ENCODE measurements at regions not wholly inside any gene's neighbourhood (a gene's known extent, or its start where the extent isn't known, plus 50 kb on each side); places are given as distances from the start of the nearest gene placed in this dataset.

DNA sequence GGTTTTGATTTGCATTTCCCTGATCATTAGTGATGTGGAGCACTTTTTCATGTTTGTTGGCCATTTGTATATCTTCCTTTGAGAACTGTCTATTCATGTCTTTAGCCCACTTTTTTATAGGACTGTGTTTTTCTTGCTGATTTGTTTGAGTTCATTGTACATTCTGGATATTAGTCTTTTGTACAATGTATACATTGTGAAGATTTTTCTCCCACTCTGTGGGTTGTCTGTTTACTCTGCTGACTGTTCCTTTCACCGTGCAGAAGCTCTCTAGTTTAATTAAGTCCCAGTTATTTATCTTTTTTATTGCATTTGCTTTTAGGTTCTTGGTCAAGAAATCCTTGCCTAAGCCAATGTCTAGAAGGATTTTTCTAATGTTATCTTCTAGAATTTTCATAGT, 91.1 kb upstream of the ATP11B start:
- Histone ChIP-seq H3K27me3 (ENCODE audit: control insufficient read depth, insufficient read depth, low read length) (peaks cover 9% of the 10 kb centered on the region), H3K9me3 (ENCODE audit: control insufficient read depth, insufficient read depth, low read length) (no peaks in the 10 kb centered on the region), H3K4me3 (ENCODE audit: low read depth, low read length) (no peak overlapping the region), H3K27ac (ENCODE audit: low read depth, low read length) (no peak overlapping the region)
- POLR2A ChIA-PET: no interaction called here
- DNase-seq (ENCODE audit: low read depth, low spot score): no peak
- TF ChIP-seq, protein P1, sequence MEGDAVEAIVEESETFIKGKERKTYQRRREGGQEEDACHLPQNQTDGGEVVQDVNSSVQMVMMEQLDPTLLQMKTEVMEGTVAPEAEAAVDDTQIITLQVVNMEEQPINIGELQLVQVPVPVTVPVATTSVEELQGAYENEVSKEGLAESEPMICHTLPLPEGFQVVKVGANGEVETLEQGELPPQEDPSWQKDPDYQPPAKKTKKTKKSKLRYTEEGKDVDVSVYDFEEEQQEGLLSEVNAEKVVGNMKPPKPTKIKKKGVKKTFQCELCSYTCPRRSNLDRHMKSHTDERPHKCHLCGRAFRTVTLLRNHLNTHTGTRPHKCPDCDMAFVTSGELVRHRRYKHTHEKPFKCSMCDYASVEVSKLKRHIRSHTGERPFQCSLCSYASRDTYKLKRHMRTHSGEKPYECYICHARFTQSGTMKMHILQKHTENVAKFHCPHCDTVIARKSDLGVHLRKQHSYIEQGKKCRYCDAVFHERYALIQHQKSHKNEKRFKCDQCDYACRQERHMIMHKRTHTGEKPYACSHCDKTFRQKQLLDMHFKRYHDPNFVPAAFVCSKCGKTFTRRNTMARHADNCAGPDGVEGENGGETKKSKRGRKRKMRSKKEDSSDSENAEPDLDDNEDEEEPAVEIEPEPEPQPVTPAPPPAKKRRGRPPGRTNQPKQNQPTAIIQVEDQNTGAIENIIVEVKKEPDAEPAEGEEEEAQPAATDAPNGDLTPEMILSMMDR (IDR thresholded peaks at IDR 0.05; ENCODE audit: low read depth, low read length): no peak
- CTCF ChIA-PET: no interaction called here

DNA sequence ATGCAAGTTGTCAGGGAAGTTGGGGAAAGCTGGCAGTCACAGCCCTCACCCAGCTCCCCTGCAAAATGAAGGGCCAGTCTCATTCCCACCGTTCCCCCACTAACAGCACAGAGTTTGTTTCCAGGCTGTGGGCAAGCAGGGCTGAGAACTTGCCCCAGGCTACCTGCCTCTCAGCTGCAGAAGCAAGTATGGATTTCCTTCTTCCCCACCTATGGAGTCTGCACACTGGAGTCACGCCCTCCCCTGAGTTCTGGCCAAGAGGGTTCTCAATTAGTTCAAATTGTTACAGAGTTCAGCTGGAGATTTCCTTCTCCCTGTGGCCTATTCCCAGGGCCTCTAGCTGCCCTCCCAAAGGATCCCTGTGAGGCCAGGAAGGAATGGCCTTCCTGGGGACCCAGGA, 90.1 kb upstream of the ATP11B start:
- ChIA-PET CTCF (interaction anchor here (0.7 to 1.7 kb wide), 2 partner anchors 10 to 20 kb away, joined by 5 to 6 read pairs; no protein-coding TSS in a partner anchor), POLR2A (no interaction called here)
- TF ChIP-seq, protein P1 (IDR thresholded peaks at IDR 0.05; ENCODE audit: low read depth, low read length): no peak
- Histone ChIP-seq H3K27ac (ENCODE audit: low read depth, low read length) (no peak overlapping the region), H3K27me3 (ENCODE audit: control insufficient read depth, insufficient read depth, low read length) (no peaks in the 10 kb centered on the region), H3K9me3 (ENCODE audit: control insufficient read depth, insufficient read depth, low read length) (no peaks in the 10 kb centered on the region), H3K4me3 (ENCODE audit: low read depth, low read length) (no peak overlapping the region)
- no peak for DNase-seq (ENCODE audit: low read depth, low spot score)

DNA sequence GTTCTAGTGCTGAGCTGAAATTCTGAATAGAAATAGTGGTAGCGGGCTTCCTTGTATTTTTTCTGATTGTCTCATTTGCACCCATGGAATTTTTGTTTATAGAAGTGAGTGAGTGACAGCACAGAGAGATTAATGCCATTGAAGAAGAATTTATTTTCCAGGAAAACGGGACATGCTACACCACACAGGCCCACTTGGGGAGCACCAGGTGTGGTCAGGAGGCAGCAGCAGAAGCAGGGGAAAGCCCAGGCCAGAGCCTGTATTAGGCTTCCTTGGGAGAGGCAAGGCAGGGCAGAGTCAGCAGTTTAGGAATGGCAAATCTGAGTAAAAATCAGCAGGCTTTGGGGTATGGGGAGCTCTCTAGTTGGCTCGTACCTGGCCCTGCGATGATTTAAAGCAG, 88.4 kb upstream of the ATP11B start:
- TF ChIP-seq, protein P1 (IDR thresholded peaks at IDR 0.05; ENCODE audit: low read depth, low read length): no peak
- CTCF ChIA-PET: interaction anchor here (1.7 kb wide), 1 partner anchor 9 kb away, joined by 6 read pairs; no protein-coding TSS in a partner anchor
- Histone ChIP-seq H3K27me3 (ENCODE audit: control insufficient read depth, insufficient read depth, low read length) (no peaks in the 10 kb centered on the region), H3K4me3 (ENCODE audit: low read depth, low read length) (no peak overlapping the region), H3K27ac (ENCODE audit: low read depth, low read length) (no peak overlapping the region), H3K9me3 (ENCODE audit: control insufficient read depth, insufficient read depth, low read length) (no peaks in the 10 kb centered on the region)
- POLR2A ChIA-PET: no interaction called here
- no peak for DNase-seq (ENCODE audit: low read depth, low spot score)

DNA sequence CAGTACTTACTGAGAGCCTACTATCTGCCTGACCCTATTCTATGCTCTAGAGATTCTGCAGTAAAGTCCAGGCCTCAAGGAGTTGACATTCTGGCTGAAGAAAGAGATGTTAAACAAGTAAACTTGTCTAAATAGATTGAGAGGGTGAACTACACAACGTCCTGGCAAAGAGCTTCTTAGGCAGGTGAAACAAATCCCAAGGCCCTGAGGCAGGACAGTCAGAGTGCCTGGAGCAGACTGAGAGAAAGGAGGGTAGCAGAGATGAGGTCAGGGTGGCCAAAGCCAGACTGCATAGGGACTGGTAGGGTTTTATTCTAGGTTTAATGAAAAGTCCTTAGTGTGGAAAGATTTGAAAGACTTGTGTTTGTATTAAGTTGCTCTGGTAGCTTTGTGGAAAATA, 84.5 kb upstream of the ATP11B start:
- CTCF ChIA-PET: interaction anchor here (0.6 to 2.5 kb wide), 6 partner anchors 13 to 1000 kb away, joined by 3 to 10 read pairs (median 4); no protein-coding TSS in a partner anchor
- H3K27me3 ChIP-seq (ENCODE audit: control insufficient read depth, insufficient read depth, low read length): no peaks in the 10 kb centered on the region
- no peak for DNase-seq (ENCODE audit: low read depth, low spot score)
- no peaks in the 10 kb centered on the region for H3K9me3 ChIP-seq (ENCODE audit: control insufficient read depth, insufficient read depth, low read length)
- H3K4me3 ChIP-seq (ENCODE audit: low read depth, low read length): no peak overlapping the region
- TF ChIP-seq, protein P1 (IDR thresholded peaks at IDR 0.05; ENCODE audit: low read depth, low read length): no peak
- H3K27ac ChIP-seq (ENCODE audit: low read depth, low read length): no peak overlapping the region
- POLR2A ChIA-PET: no interaction called here

DNA sequence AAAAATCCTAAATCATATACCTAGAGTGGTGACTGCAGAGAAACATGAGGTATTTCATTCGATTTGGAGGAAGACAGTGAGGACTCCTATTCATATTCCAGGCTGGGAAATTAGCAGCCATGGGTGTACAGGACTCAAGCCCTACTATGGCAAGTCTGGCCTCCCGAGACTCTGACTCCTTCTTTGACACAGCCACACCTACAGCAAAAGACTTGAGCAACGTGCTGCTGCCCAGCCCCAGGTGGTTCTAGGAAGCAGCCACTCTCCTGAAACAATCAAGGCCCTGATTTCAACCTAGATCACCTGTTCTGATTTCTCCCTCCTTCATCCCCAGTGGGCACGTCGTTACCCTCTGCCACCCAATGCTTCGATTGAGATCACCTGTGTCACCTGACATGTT, 84.0 kb upstream of the ATP11B start:
- Histone ChIP-seq H3K9me3 (ENCODE audit: control insufficient read depth, insufficient read depth, low read length) (no peaks in the 10 kb centered on the region), H3K27ac (ENCODE audit: low read depth, low read length) (no peak overlapping the region), H3K4me3 (ENCODE audit: low read depth, low read length) (no peak overlapping the region), H3K27me3 (ENCODE audit: control insufficient read depth, insufficient read depth, low read length) (no peaks in the 10 kb centered on the region)
- DNase-seq (ENCODE audit: low read depth, low spot score): no peak
- TF ChIP-seq, protein P1 (IDR thresholded peaks at IDR 0.05; ENCODE audit: low read depth, low read length): no peak
- ChIA-PET POLR2A (no interaction called here), CTCF (interaction anchor here (0.6 to 2.5 kb wide), 7 partner anchors 13 to 1000 kb away, joined by 3 to 10 read pairs (median 4); no protein-coding TSS in a partner anchor)
